ENCODE measurements at regions not wholly inside any gene's neighbourhood (a gene's known extent, or its start where the extent isn't known, plus 50 kb on each side); places are given as distances from the start of the nearest gene placed in this dataset.
"Not testable (repeated sequence)": the region's sequence is repeated elsewhere in the genome, so short reads cannot be mapped to it uniquely, and the experiment has no call there.

- 88% methylated on average over 34 of the region's 35 CpGs for WGBS
- not testable (repeated sequence) for H3K36me3 ChIP-seq (ENCODE audit: control insufficient read depth in 2 of 2, insufficient read depth in 2 of 2, low read length in 1 of 2); H3K4me1 ChIP-seq (ENCODE audit: control insufficient read depth in 2 of 2, insufficient read depth in 2 of 2, low read length in 2 of 2); H3K27ac ChIP-seq (ENCODE audit: low read depth in 1 of 2, low read length in 1 of 2); H3K9me3 ChIP-seq (ENCODE audit: control insufficient read depth in 2 of 2, insufficient read depth in 1 of 2, low read length in 1 of 2); H3K27me3 ChIP-seq (ENCODE audit: control insufficient read depth in 2 of 2, insufficient read depth in 1 of 2, low read length in 1 of 2); H3K4me3 ChIP-seq (ENCODE audit: low read length in 2 of 2); DNase-seq (ENCODE audit: low read depth in 6 of 9, low spot score in 9 of 9)
Observed at GRCh38 chr1:220475608-220476007, 52.3 kb upstream of the MARK1 start.

GRCh38 chr1:220475141-220475540, 52.8 kb upstream of the MARK1 start:
- not testable (repeated sequence) for H3K27me3 ChIP-seq (ENCODE audit: control insufficient read depth in 2 of 2, insufficient read depth in 1 of 2, low read length in 1 of 2); H3K4me3 ChIP-seq (ENCODE audit: low read length in 2 of 2); H3K4me1 ChIP-seq (ENCODE audit: control insufficient read depth in 2 of 2, insufficient read depth in 2 of 2, low read length in 2 of 2); DNase-seq (ENCODE audit: low read depth in 6 of 9, low spot score in 9 of 9); H3K36me3 ChIP-seq (ENCODE audit: control insufficient read depth in 2 of 2, insufficient read depth in 2 of 2, low read length in 1 of 2); H3K27ac ChIP-seq (ENCODE audit: low read depth in 1 of 2, low read length in 1 of 2); H3K9me3 ChIP-seq (ENCODE audit: control insufficient read depth in 2 of 2, insufficient read depth in 1 of 2, low read length in 1 of 2)
- 94% methylated on average over 8 of the region's 8 CpGs for WGBS

GRCh38 chr1:220473440-220473839, 54.5 kb upstream of the MARK1 start:
- no peak overlapping the region for H3K4me3 ChIP-seq (ENCODE audit: low read length in 2 of 2)
- no peaks in the 10 kb centered on the region for H3K9me3 ChIP-seq (ENCODE audit: control insufficient read depth in 2 of 2, insufficient read depth in 1 of 2, low read length in 1 of 2)
- WGBS = over 99% methylated on average over 2 of the region's 2 CpGs
- no peak overlapping the region for H3K27ac ChIP-seq (ENCODE audit: low read depth in 1 of 2, low read length in 1 of 2)
- no peaks in the 10 kb centered on the region for H3K27me3 ChIP-seq (ENCODE audit: control insufficient read depth in 2 of 2, insufficient read depth in 1 of 2, low read length in 1 of 2)
- DNase-seq (ENCODE audit: low read depth in 6 of 9, low spot score in 9 of 9) = no peak
- no peaks in the 10 kb centered on the region for H3K36me3 ChIP-seq (ENCODE audit: control insufficient read depth in 2 of 2, insufficient read depth in 2 of 2, low read length in 1 of 2)
- no peaks in the 10 kb centered on the region for H3K4me1 ChIP-seq (ENCODE audit: control insufficient read depth in 2 of 2, insufficient read depth in 2 of 2, low read length in 2 of 2)

GRCh38 chr1:220462752-220463151, 65.2 kb upstream of the MARK1 start:
- no peaks in the 10 kb centered on the region for H3K4me1 ChIP-seq (ENCODE audit: control insufficient read depth in 2 of 2, insufficient read depth in 2 of 2, low read length in 2 of 2)
- no peak for DNase-seq (ENCODE audit: low read depth in 6 of 9, low spot score in 9 of 9)
- H3K27ac ChIP-seq (ENCODE audit: low read depth in 1 of 2, low read length in 1 of 2) = no peak overlapping the region
- H3K4me3 ChIP-seq (ENCODE audit: low read length in 2 of 2) = no peak overlapping the region
- H3K9me3 ChIP-seq (ENCODE audit: control insufficient read depth in 2 of 2, insufficient read depth in 1 of 2, low read length in 1 of 2) = peaks cover 0 to 8% of the 10 kb centered on the region in 2 donors
- 85% methylated on average over 11 of the region's 11 CpGs for WGBS
- no peaks in the 10 kb centered on the region for H3K27me3 ChIP-seq (ENCODE audit: control insufficient read depth in 2 of 2, insufficient read depth in 1 of 2, low read length in 1 of 2)
- no peaks in the 10 kb centered on the region for H3K36me3 ChIP-seq (ENCODE audit: control insufficient read depth in 2 of 2, insufficient read depth in 2 of 2, low read length in 1 of 2)

- no peaks in the 10 kb centered on the region for H3K36me3 ChIP-seq (ENCODE audit: control insufficient read depth in 2 of 2, insufficient read depth in 2 of 2, low read length in 1 of 2)
- no peaks in the 10 kb centered on the region for H3K27me3 ChIP-seq (ENCODE audit: control insufficient read depth in 2 of 2, insufficient read depth in 1 of 2, low read length in 1 of 2)
- no peak overlapping the region for H3K4me3 ChIP-seq (ENCODE audit: low read length in 2 of 2)
- peaks cover 0 to 8% of the 10 kb centered on the region in 2 donors for H3K9me3 ChIP-seq (ENCODE audit: control insufficient read depth in 2 of 2, insufficient read depth in 1 of 2, low read length in 1 of 2)
- no peak for DNase-seq (ENCODE audit: low read depth in 6 of 9, low spot score in 9 of 9)
- no peak overlapping the region for H3K27ac ChIP-seq (ENCODE audit: low read depth in 1 of 2, low read length in 1 of 2)
- H3K4me1 ChIP-seq (ENCODE audit: control insufficient read depth in 2 of 2, insufficient read depth in 2 of 2, low read length in 2 of 2) = no peaks in the 10 kb centered on the region
Observed at GRCh38 chr1:220458936-220459335, 69.0 kb upstream of the MARK1 start.

GRCh38 chr1:220457957-220458609, 69.9 kb upstream of the MARK1 start:
- Histone ChIP-seq H3K4me3 (ENCODE audit: low read length in 2 of 2) (no peak overlapping the region), H3K4me1 (ENCODE audit: control insufficient read depth in 2 of 2, insufficient read depth in 2 of 2, low read length in 2 of 2) (no peaks in the 10 kb centered on the region), H3K27me3 (ENCODE audit: control insufficient read depth in 2 of 2, insufficient read depth in 1 of 2, low read length in 1 of 2) (no peaks in the 10 kb centered on the region), H3K36me3 (ENCODE audit: control insufficient read depth in 2 of 2, insufficient read depth in 2 of 2, low read length in 1 of 2) (no peaks in the 10 kb centered on the region), H3K9me3 (ENCODE audit: control insufficient read depth in 2 of 2, insufficient read depth in 1 of 2, low read length in 1 of 2) (peaks cover 0 to 3% of the 10 kb centered on the region in 2 donors), H3K27ac (ENCODE audit: low read depth in 1 of 2, low read length in 1 of 2) (no peak overlapping the region)
- DNase-seq (ENCODE audit: low read depth in 6 of 9, low spot score in 9 of 9) = no peak
- WGBS = 74% methylated on average over 5 of the region's 5 CpGs

- Histone ChIP-seq H3K36me3 (ENCODE audit: control insufficient read depth in 2 of 2, insufficient read depth in 2 of 2, low read length in 1 of 2) (no peaks in the 10 kb centered on the region), H3K4me3 (ENCODE audit: low read length in 2 of 2) (no peak overlapping the region), H3K27me3 (ENCODE audit: control insufficient read depth in 2 of 2, insufficient read depth in 1 of 2, low read length in 1 of 2) (no peaks in the 10 kb centered on the region), H3K9me3 (ENCODE audit: control insufficient read depth in 2 of 2, insufficient read depth in 1 of 2, low read length in 1 of 2) (no peaks in the 10 kb centered on the region), H3K27ac (ENCODE audit: low read depth in 1 of 2, low read length in 1 of 2) (no peak overlapping the region), H3K4me1 (ENCODE audit: control insufficient read depth in 2 of 2, insufficient read depth in 2 of 2, low read length in 2 of 2) (no peaks in the 10 kb centered on the region)
- no peak for DNase-seq (ENCODE audit: low read depth in 6 of 9, low spot score in 9 of 9)
- WGBS = 92% methylated on average over 7 of the region's 7 CpGs
Observed at GRCh38 chr1:220455559-220455958, 72.4 kb upstream of the MARK1 start.

GRCh38 chr1:220454155-220454777, 73.7 kb upstream of the MARK1 start:
- no peak overlapping the region for H3K4me3 ChIP-seq (ENCODE audit: low read length in 2 of 2)
- H3K27me3 ChIP-seq (ENCODE audit: control insufficient read depth in 2 of 2, insufficient read depth in 1 of 2, low read length in 1 of 2) = no peaks in the 10 kb centered on the region
- WGBS = 93% methylated on average over 3 of the region's 3 CpGs
- DNase-seq (ENCODE audit: low read depth in 6 of 9, low spot score in 9 of 9) = no peak
- no peaks in the 10 kb centered on the region for H3K4me1 ChIP-seq (ENCODE audit: control insufficient read depth in 2 of 2, insufficient read depth in 2 of 2, low read length in 2 of 2)
- no peaks in the 10 kb centered on the region for H3K9me3 ChIP-seq (ENCODE audit: control insufficient read depth in 2 of 2, insufficient read depth in 1 of 2, low read length in 1 of 2)
- H3K36me3 ChIP-seq (ENCODE audit: control insufficient read depth in 2 of 2, insufficient read depth in 2 of 2, low read length in 1 of 2) = no peaks in the 10 kb centered on the region
- H3K27ac ChIP-seq (ENCODE audit: low read depth in 1 of 2, low read length in 1 of 2) = no peak overlapping the region

GRCh38 chr1:220453371-220453770, 74.6 kb upstream of the MARK1 start:
- no peaks in the 10 kb centered on the region for H3K36me3 ChIP-seq (ENCODE audit: control insufficient read depth in 2 of 2, insufficient read depth in 2 of 2, low read length in 1 of 2)

More at GRCh38 chr1:220453371-220453770, 74.6 kb upstream of the MARK1 start:
- no peak for DNase-seq (ENCODE audit: low read depth in 6 of 9, low spot score in 9 of 9)
- Histone ChIP-seq H3K27ac (ENCODE audit: low read depth in 1 of 2, low read length in 1 of 2) (no peak overlapping the region), H3K4me1 (ENCODE audit: control insufficient read depth in 2 of 2, insufficient read depth in 2 of 2, low read length in 2 of 2) (no peaks in the 10 kb centered on the region), H3K4me3 (ENCODE audit: low read length in 2 of 2) (no peak overlapping the region), H3K9me3 (ENCODE audit: control insufficient read depth in 2 of 2, insufficient read depth in 1 of 2, low read length in 1 of 2) (no peaks in the 10 kb centered on the region), H3K27me3 (ENCODE audit: control insufficient read depth in 2 of 2, insufficient read depth in 1 of 2, low read length in 1 of 2) (no peaks in the 10 kb centered on the region)
- 91% methylated on average over 2 of the region's 2 CpGs for WGBS

Measured in thymus (tissue), 11 donors.